ENCODE measurements at regions not wholly inside any gene's neighbourhood (a gene's known extent, or its start where the extent isn't known, plus 50 kb on each side); places are given as distances from the start of the nearest gene placed in this dataset.

- Mint-ChIP-seq H3K4me1 (no peaks in the 10 kb centered on the region), H3K27me3 (peaks cover 55% of the 10 kb centered on the region), H3K27ac (no peak overlapping the region), H3K4me3 (no peak overlapping the region), H3K36me3 (ENCODE audit: low read depth) (peaks cover 2% of the 10 kb centered on the region)
- ATAC-seq, result no peak
- DNase-seq, result no peak
- H3K9me3 ChIP-seq (ENCODE audit: control insufficient read depth, low read length, poor library complexity, severe bottlenecking), result no peaks in the 10 kb centered on the region
Observed at GRCh38 chr10:4775808-4776207, 50.2 kb upstream of the AKR1E2 start.

GRCh38 chr10:4772202-4772570, 53.8 kb upstream of the AKR1E2 start:
- Mint-ChIP-seq H3K4me1 (no peaks in the 10 kb centered on the region), H3K27ac (no peak overlapping the region), H3K4me3 (no peak overlapping the region), H3K27me3 (peaks cover 49% of the 10 kb centered on the region), H3K36me3 (ENCODE audit: low read depth) (peaks cover 2% of the 10 kb centered on the region)
- no peaks in the 10 kb centered on the region for H3K9me3 ChIP-seq (ENCODE audit: control insufficient read depth, low read length, poor library complexity, severe bottlenecking)
- DNase-seq, result no peak
- ATAC-seq, result no peak

- Mint-ChIP-seq H3K4me3 (no peak overlapping the region), H3K27ac (no peak overlapping the region), H3K36me3 (ENCODE audit: low read depth) (peaks cover 2% of the 10 kb centered on the region), H3K4me1 (no peaks in the 10 kb centered on the region), H3K27me3 (peaks cover 46% of the 10 kb centered on the region)
- DNase-seq, result no peak
- no peaks in the 10 kb centered on the region for H3K9me3 ChIP-seq (ENCODE audit: control insufficient read depth, low read length, poor library complexity, severe bottlenecking)
- no peak for ATAC-seq
Observed at GRCh38 chr10:4771554-4772201, 54.3 kb upstream of the AKR1E2 start.

GRCh38 chr10:4770801-4771553, 55.0 kb upstream of the AKR1E2 start:
- Mint-ChIP-seq H3K27ac (no peak overlapping the region), H3K4me3 (no peak overlapping the region), H3K36me3 (ENCODE audit: low read depth) (peaks cover under 1% of the 10 kb centered on the region), H3K4me1 (no peaks in the 10 kb centered on the region), H3K27me3 (peaks cover 41% of the 10 kb centered on the region)
- DNase-seq (no peak), ATAC-seq (no peak)
- no peaks in the 10 kb centered on the region for H3K9me3 ChIP-seq (ENCODE audit: control insufficient read depth, low read length, poor library complexity, severe bottlenecking)

GRCh38 chr10:4768416-4768815, 57.6 kb upstream of the AKR1E2 start:
- peaks cover 36% of the 10 kb centered on the region for H3K27me3 Mint-ChIP-seq
- H3K27ac Mint-ChIP-seq, result no peak overlapping the region
- H3K36me3 Mint-ChIP-seq (ENCODE audit: low read depth), result no peaks in the 10 kb centered on the region
- H3K9me3 ChIP-seq (ENCODE audit: control insufficient read depth, low read length, poor library complexity, severe bottlenecking), result no peaks in the 10 kb centered on the region
- no peak for ATAC-seq
- H3K4me1 Mint-ChIP-seq, result no peaks in the 10 kb centered on the region
- H3K4me3 Mint-ChIP-seq, result no peak overlapping the region
- DNase-seq, result no peak

- Mint-ChIP-seq H3K4me3 (no peak overlapping the region), H3K36me3 (ENCODE audit: low read depth) (no peaks in the 10 kb centered on the region), H3K27me3 (peaks cover 26% of the 10 kb centered on the region), H3K4me1 (no peaks in the 10 kb centered on the region), H3K27ac (no peak overlapping the region)
- DNase-seq, result no peak
- ATAC-seq, result no peak
- H3K9me3 ChIP-seq (ENCODE audit: control insufficient read depth, low read length, poor library complexity, severe bottlenecking), result no peaks in the 10 kb centered on the region
Observed at GRCh38 chr10:4767033-4767814, 58.8 kb upstream of the AKR1E2 start.

GRCh38 chr10:4766454-4766853, 59.6 kb upstream of the AKR1E2 start:
- no peak overlapping the region for H3K27ac Mint-ChIP-seq
- H3K4me1 Mint-ChIP-seq, result no peaks in the 10 kb centered on the region
- no peak overlapping the region for H3K4me3 Mint-ChIP-seq
- H3K36me3 Mint-ChIP-seq (ENCODE audit: low read depth), result no peaks in the 10 kb centered on the region
- ATAC-seq (no peak), DNase-seq (no peak)
- H3K9me3 ChIP-seq (ENCODE audit: control insufficient read depth, low read length, poor library complexity, severe bottlenecking), result no peaks in the 10 kb centered on the region
- H3K27me3 Mint-ChIP-seq, result peaks cover 19% of the 10 kb centered on the region

- no peaks in the 10 kb centered on the region for H3K9me3 ChIP-seq (ENCODE audit: control insufficient read depth, low read length, poor library complexity, severe bottlenecking)
- H3K4me1 Mint-ChIP-seq, result no peaks in the 10 kb centered on the region
- DNase-seq (no peak), ATAC-seq (no peak)
- H3K4me3 Mint-ChIP-seq, result no peak overlapping the region
- H3K36me3 Mint-ChIP-seq (ENCODE audit: low read depth), result no peaks in the 10 kb centered on the region
- peaks cover 8% of the 10 kb centered on the region for H3K27me3 Mint-ChIP-seq
- H3K27ac Mint-ChIP-seq, result no peak overlapping the region
Observed at GRCh38 chr10:4765428-4765827, 60.6 kb upstream of the AKR1E2 start.

GRCh38 chr10:4763960-4764428, 62.0 kb upstream of the AKR1E2 start:
- Mint-ChIP-seq H3K4me1 (no peaks in the 10 kb centered on the region), H3K27ac (no peak overlapping the region), H3K4me3 (no peak overlapping the region), H3K36me3 (ENCODE audit: low read depth) (peaks cover under 1% of the 10 kb centered on the region), H3K27me3 (peaks cover 19% of the 10 kb centered on the region)
- H3K9me3 ChIP-seq (ENCODE audit: control insufficient read depth, low read length, poor library complexity, severe bottlenecking), result no peaks in the 10 kb centered on the region
- ATAC-seq, result no peak
- DNase-seq, result no peak

- H3K9me3 ChIP-seq (ENCODE audit: control insufficient read depth, low read length, poor library complexity, severe bottlenecking), result no peaks in the 10 kb centered on the region
- Mint-ChIP-seq H3K36me3 (ENCODE audit: low read depth) (peaks cover 2% of the 10 kb centered on the region), H3K27me3 (peaks cover 24% of the 10 kb centered on the region), H3K4me3 (no peak overlapping the region), H3K4me1 (no peaks in the 10 kb centered on the region), H3K27ac (no peak overlapping the region)
- ATAC-seq (no peak), DNase-seq (no peak)
Observed at GRCh38 chr10:4763513-4763912, 62.5 kb upstream of the AKR1E2 start.

GRCh38 chr10:4758256-4758655, 67.8 kb upstream of the AKR1E2 start:
- Mint-ChIP-seq H3K27me3 (peaks cover 49% of the 10 kb centered on the region), H3K27ac (no peak overlapping the region), H3K4me3 (no peak overlapping the region), H3K4me1 (peaks cover 4% of the 10 kb centered on the region), H3K36me3 (ENCODE audit: low read depth) (peaks cover 2% of the 10 kb centered on the region)
- ATAC-seq (no peak), DNase-seq (no peak)
- H3K9me3 ChIP-seq (ENCODE audit: control insufficient read depth, low read length, poor library complexity, severe bottlenecking), result no peaks in the 10 kb centered on the region

GRCh38 chr10:4755286-4755989, 70.6 kb upstream of the AKR1E2 start:
- Mint-ChIP-seq H3K4me1 (peaks cover 4% of the 10 kb centered on the region), H3K4me3 (no peak overlapping the region), H3K27ac (no peak overlapping the region), H3K27me3 (peaks cover 69% of the 10 kb centered on the region), H3K36me3 (ENCODE audit: low read depth) (peaks cover 2% of the 10 kb centered on the region)
- no peaks in the 10 kb centered on the region for H3K9me3 ChIP-seq (ENCODE audit: control insufficient read depth, low read length, poor library complexity, severe bottlenecking)
- DNase-seq (no peak), ATAC-seq (no peak)

- Mint-ChIP-seq H3K27ac (no peak overlapping the region), H3K36me3 (ENCODE audit: low read depth) (peaks cover 2% of the 10 kb centered on the region), H3K4me3 (no peak overlapping the region), H3K4me1 (peaks cover 4% of the 10 kb centered on the region), H3K27me3 (peaks cover 71% of the 10 kb centered on the region)
- ATAC-seq, result no peak
- H3K9me3 ChIP-seq (ENCODE audit: control insufficient read depth, low read length, poor library complexity, severe bottlenecking), result no peaks in the 10 kb centered on the region
- DNase-seq, result no peak
Observed at GRCh38 chr10:4754143-4754542, 71.9 kb upstream of the AKR1E2 start.
